ENCODE measurements at regions not wholly inside any gene's neighbourhood (a gene's known extent, or its start where the extent isn't known, plus 50 kb on each side); places are given as distances from the start of the nearest gene placed in this dataset.

DNA sequence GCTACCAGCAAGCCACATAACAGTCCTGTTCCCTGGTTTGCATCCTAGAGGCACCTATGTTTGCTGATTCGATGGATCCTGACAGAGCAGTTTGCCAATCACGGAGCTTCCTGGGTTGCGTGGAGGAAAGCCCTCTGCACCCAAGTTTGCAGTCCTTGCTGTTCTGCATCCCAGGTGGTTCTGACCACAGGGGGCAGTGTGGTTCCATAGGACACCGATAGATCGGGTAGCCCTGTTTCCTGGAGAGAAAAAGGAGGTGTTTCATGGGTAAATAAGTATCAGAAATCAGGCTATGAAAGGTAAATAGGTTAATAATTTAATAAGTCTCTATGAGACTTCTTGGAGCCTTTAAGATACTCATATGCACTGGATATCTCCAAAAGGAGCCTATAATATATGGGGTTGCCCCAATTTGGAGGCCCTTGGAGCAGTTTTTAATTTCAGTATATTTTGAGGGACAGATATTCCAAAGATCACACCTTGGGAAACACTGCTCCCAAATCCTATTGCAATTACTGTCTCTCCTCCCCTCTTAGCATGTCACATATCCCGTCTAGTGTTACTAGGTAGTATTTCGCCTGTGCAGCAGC is 194.6 kb upstream of the TPM1 start:
- H3K36me3 ChIP-seq (ENCODE audit: control insufficient read depth, insufficient read depth, low read length) = peaks cover 16% of the 10 kb centered on the region
- no peaks in the 10 kb centered on the region for H3K9me3 ChIP-seq (ENCODE audit: control insufficient read depth, low read length)
- H3K9me3 Mint-ChIP-seq = peaks cover 10% of the 10 kb centered on the region
- TF ChIP-seq, protein P1, sequence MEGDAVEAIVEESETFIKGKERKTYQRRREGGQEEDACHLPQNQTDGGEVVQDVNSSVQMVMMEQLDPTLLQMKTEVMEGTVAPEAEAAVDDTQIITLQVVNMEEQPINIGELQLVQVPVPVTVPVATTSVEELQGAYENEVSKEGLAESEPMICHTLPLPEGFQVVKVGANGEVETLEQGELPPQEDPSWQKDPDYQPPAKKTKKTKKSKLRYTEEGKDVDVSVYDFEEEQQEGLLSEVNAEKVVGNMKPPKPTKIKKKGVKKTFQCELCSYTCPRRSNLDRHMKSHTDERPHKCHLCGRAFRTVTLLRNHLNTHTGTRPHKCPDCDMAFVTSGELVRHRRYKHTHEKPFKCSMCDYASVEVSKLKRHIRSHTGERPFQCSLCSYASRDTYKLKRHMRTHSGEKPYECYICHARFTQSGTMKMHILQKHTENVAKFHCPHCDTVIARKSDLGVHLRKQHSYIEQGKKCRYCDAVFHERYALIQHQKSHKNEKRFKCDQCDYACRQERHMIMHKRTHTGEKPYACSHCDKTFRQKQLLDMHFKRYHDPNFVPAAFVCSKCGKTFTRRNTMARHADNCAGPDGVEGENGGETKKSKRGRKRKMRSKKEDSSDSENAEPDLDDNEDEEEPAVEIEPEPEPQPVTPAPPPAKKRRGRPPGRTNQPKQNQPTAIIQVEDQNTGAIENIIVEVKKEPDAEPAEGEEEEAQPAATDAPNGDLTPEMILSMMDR (conservative IDR thresholded peaks at IDR 0.05) = peak; percentile 81
- peak; percentile 90 for DNase-seq
- H3K27ac ChIP-seq (ENCODE audit: low read depth, low read length) = no peak overlapping the region
- no peak overlapping the region for H3K9ac ChIP-seq (ENCODE audit: extremely low read depth, low read length, poor library complexity, severe bottlenecking)
- peaks cover 19% of the 10 kb centered on the region for H3K36me3 Mint-ChIP-seq (ENCODE audit: low read depth)
- peak overlapping the region; percentile 52 for H3K27ac Mint-ChIP-seq
- H3K4me1 ChIP-seq (ENCODE audit: control insufficient read depth, insufficient read depth, low read length) = peaks cover 8% of the 10 kb centered on the region
- H3K4me3 ChIP-seq (ENCODE audit: low read length) = no peak overlapping the region
- peaks cover 47% of the 10 kb centered on the region for H3K4me1 Mint-ChIP-seq
- peaks cover 2% of the 10 kb centered on the region for H3K27me3 Mint-ChIP-seq (ENCODE audit: insufficient read depth)
- WGBS, 2 experiments (ENCODE audit: insufficient coverage in 1 of 2, insufficient read length in 1 of 2) = 81 to 89% methylated on average over 5 to 7 of the region's 7 CpGs
- no peak overlapping the region for H3K4me3 Mint-ChIP-seq
- H3K27me3 ChIP-seq (ENCODE audit: control insufficient read depth, insufficient read depth, low read length, poor library complexity, severe bottlenecking) = no peaks in the 10 kb centered on the region

DNA sequence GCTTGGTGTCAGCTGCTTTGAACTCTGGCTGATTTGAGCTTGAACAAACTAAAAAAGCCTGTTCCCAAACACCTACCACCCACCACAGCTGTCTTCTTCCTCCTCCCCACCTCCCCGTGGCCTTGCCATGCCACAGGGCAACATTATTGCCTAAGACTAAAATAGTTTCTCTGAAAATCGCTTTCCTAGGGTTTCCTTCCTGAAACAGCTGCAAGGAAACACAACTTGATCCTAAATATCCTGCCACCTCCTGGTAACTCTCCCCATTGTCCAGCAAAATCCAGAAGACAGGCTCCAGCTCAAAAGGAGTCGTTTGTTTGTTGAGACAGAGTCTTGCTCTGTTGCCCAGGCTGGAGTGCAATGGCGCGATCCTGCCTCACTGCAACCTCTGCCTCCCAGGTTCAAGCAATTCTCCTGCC is 193.9 kb upstream of the TPM1 start:
- Histone ChIP-seq H3K36me3 (ENCODE audit: control insufficient read depth, insufficient read depth, low read length) (peaks cover 11% of the 10 kb centered on the region), H3K27ac (ENCODE audit: low read depth, low read length) (no peak overlapping the region), H3K9me3 (ENCODE audit: control insufficient read depth, low read length) (no peaks in the 10 kb centered on the region), H3K9ac (ENCODE audit: extremely low read depth, low read length, poor library complexity, severe bottlenecking) (no peak overlapping the region), H3K4me3 (ENCODE audit: low read length) (no peak overlapping the region), H3K4me1 (ENCODE audit: control insufficient read depth, insufficient read depth, low read length) (peaks cover 13% of the 10 kb centered on the region), H3K27me3 (ENCODE audit: control insufficient read depth, insufficient read depth, low read length, poor library complexity, severe bottlenecking) (no peaks in the 10 kb centered on the region)
- Mint-ChIP-seq H3K27me3 (ENCODE audit: insufficient read depth) (peaks cover 2% of the 10 kb centered on the region), H3K9me3 (peaks cover 10% of the 10 kb centered on the region), H3K4me3 (no peak overlapping the region), H3K27ac (peak overlapping the region; percentile 52), H3K36me3 (ENCODE audit: low read depth) (peaks cover 19% of the 10 kb centered on the region), H3K4me1 (peaks cover 51% of the 10 kb centered on the region)
- TF ChIP-seq, protein P1 (conservative IDR thresholded peaks at IDR 0.05) = no peak
- peak; percentile 44 for DNase-seq
- WGBS, 2 experiments (ENCODE audit: insufficient coverage in 1 of 2, insufficient read length in 1 of 2) = 86 to 88% methylated on average over 3 to 5 of the region's 5 CpGs

DNA sequence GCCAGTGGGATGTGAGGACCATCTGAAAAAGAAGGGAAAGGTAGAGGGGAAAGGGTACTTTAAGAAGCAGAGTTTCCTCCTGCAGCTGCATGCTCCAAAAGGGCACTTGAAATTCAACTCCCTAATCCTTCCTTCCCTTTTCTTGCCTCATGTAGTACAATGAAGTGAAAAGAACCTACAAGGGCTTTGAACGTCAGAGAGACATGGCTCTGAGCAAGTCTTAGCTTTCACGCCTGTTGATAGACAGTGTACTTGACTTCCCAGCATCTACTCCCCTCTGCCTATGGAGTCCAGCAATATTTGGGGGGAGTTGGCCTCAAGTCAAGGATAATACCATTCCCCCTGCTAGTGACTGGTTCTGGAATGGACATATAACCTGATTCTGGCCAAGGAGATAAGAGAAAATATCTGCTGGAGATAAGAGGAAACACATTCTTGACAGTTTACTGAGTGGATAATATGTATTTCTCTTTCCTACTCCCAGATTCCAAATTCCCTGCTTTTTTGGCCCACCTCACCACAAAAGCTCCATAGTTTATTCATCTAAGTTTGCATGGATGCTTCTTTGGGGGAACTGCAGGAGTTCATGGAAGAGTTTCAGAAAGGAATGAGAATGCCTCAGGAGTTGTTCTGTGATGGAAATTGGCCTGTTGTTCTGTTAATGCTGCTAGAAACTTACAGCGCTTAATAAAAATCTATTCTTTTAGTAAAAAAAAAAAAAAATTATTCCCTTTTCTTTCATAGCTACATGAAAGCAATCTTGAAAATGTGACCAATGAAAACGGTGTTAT is 193.0 kb upstream of the TPM1 start:
- Histone ChIP-seq H3K27ac (ENCODE audit: low read depth, low read length) (no peak overlapping the region), H3K27me3 (ENCODE audit: control insufficient read depth, insufficient read depth, low read length, poor library complexity, severe bottlenecking) (no peaks in the 10 kb centered on the region), H3K9ac (ENCODE audit: extremely low read depth, low read length, poor library complexity, severe bottlenecking) (no peak overlapping the region), H3K4me3 (ENCODE audit: low read length) (no peak overlapping the region), H3K9me3 (ENCODE audit: control insufficient read depth, low read length) (no peaks in the 10 kb centered on the region), H3K4me1 (ENCODE audit: control insufficient read depth, insufficient read depth, low read length) (peaks cover 14% of the 10 kb centered on the region), H3K36me3 (ENCODE audit: control insufficient read depth, insufficient read depth, low read length) (peaks cover 7% of the 10 kb centered on the region)
- 81% methylated on average over 4 of the region's 4 CpGs; no CpG with 5 or more reads in 1 of the 2 experiments for WGBS, 2 experiments (ENCODE audit: insufficient coverage in 1 of 2, insufficient read length in 1 of 2)
- Mint-ChIP-seq H3K36me3 (ENCODE audit: low read depth) (peaks cover 14% of the 10 kb centered on the region), H3K4me1 (peaks cover 50% of the 10 kb centered on the region), H3K9me3 (peaks cover 10% of the 10 kb centered on the region), H3K27ac (peak overlapping the region; percentile 70), H3K27me3 (ENCODE audit: insufficient read depth) (peaks cover 2% of the 10 kb centered on the region), H3K4me3 (no peak overlapping the region)
- DNase-seq = peak; percentile 44
- TF ChIP-seq, protein P1 (conservative IDR thresholded peaks at IDR 0.05) = no peak

Data from endodermal cell (in vitro differentiated cells).